HG03565 (cell line): ENCODE measurements at regions not wholly inside any gene's neighbourhood (a gene's known extent, or its start where the extent isn't known, plus 50 kb on each side); places are given as distances from the start of the nearest gene placed in this dataset.

ENCODE experiments used
- ATAC-seq: cut with Tn5 transposase; IDR thresholded peaks from one replicate; pipeline ENCODE4 v1.9.1; 2021; ENCODE audit warnings: mild to moderate bottlenecking, moderate library complexity; ENCODE audit not compliant: unreplicated experiment

GRCh38 chr1:14511796-14512585, 86.5 kb upstream of the KAZN start:
- no peak for ATAC-seq

- no peak for ATAC-seq
Observed at GRCh38 chr1:14513111-14513510, 85.4 kb upstream of the KAZN start.

GRCh38 chr1:14514739-14515138, 83.7 kb upstream of the KAZN start:
- no peak for ATAC-seq

- ATAC-seq, result no peak
Observed at GRCh38 chr1:14516974-14517840, 81.3 kb upstream of the KAZN start.

GRCh38 chr1:14517841-14518180, 80.7 kb upstream of the KAZN start:
- ATAC-seq, result no peak

GRCh38 chr1:14519976-14520375, 78.5 kb upstream of the KAZN start:
- no peak for ATAC-seq

GRCh38 chr1:14520514-14521163, 77.8 kb upstream of the KAZN start:
- no peak for ATAC-seq

- no peak for ATAC-seq
Observed at GRCh38 chr1:14521622-14522021, 76.9 kb upstream of the KAZN start.

- ATAC-seq, result no peak
Observed at GRCh38 chr1:14522077-14522925, 76.2 kb upstream of the KAZN start.

- peak; percentile 49 for ATAC-seq
Observed at GRCh38 chr1:14522926-14523241, 75.6 kb upstream of the KAZN start.

- ATAC-seq, result no peak
Observed at GRCh38 chr1:14524826-14525636, 73.5 kb upstream of the KAZN start.

- ATAC-seq, result no peak
Observed at GRCh38 chr1:14529475-14529874, 69.0 kb upstream of the KAZN start.

- no peak for ATAC-seq
Observed at GRCh38 chr1:14531519-14531918, 67.0 kb upstream of the KAZN start.

- no peak for ATAC-seq
Observed at GRCh38 chr1:14535619-14536355, 62.7 kb upstream of the KAZN start.

GRCh38 chr1:14538335-14538734, 60.1 kb upstream of the KAZN start:
- ATAC-seq, result no peak

- ATAC-seq, result no peak
Observed at GRCh38 chr1:14539309-14539708, 59.2 kb upstream of the KAZN start.

GRCh38 chr1:14539953-14540563, 58.4 kb upstream of the KAZN start:
- ATAC-seq, result no peak

GRCh38 chr1:14541348-14541747, 57.1 kb upstream of the KAZN start:
- no peak for ATAC-seq
